ENCODE measurements at regions not wholly inside any gene's neighbourhood (a gene's known extent, or its start where the extent isn't known, plus 50 kb on each side); places are given as distances from the start of the nearest gene placed in this dataset.

GRCh38 chr2:10231551-10232085, 71.1 kb upstream of the HPCAL1 start:
- H3K4me3 ChIP-seq (ENCODE audit: low read length) = no peak overlapping the region
- no peak overlapping the region for H3K27ac ChIP-seq (ENCODE audit: low read depth, low read length)
- no peak overlapping the region for H3K9ac ChIP-seq (ENCODE audit: low read length)
- no peaks in the 10 kb centered on the region for H3K36me3 ChIP-seq (ENCODE audit: control insufficient read depth, insufficient read depth, low read length)
- no peaks in the 10 kb centered on the region for H3K4me1 ChIP-seq (ENCODE audit: control insufficient read depth, insufficient read depth, low read length)
- H3K27me3 ChIP-seq (ENCODE audit: control insufficient read depth, insufficient read depth, low read length) = no peaks in the 10 kb centered on the region

DNA sequence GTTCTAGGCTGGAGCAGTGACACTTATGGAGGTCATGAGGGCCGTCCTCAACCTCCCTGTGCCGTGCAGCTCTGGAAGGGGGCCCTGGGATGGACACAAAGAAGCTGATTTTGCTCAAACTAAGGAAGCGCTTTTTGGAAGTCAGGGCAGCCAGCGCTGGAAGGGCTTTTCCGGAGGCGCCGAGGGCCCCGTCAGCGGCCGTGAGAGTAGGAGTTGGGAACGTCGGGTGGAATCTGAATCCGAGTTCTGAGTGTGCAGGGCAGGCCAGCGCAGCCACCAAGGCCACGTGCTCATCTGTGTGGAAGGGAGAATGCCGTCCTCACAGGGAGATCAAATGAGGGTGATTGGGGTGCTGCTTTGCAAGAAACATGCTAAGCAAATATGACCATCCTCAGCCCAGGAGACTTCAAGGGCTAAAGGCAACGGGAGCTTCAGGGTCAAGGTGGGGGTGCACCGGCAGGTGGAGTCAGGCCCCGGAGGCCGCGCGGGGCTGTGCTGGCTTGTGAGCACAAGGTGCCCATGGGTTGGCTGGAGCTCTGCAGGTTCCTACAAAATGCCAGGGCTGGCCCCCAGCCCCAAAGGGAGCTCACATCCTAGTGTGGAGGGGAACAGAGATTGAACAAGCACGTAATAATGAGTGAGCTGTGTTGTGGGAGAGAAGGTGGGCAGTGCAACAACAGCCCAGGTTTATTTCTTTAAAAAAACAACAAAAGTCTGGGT, 70.4 kb upstream of the HPCAL1 start:
- no peak overlapping the region for H3K9ac ChIP-seq (ENCODE audit: low read length)
- H3K27ac ChIP-seq (ENCODE audit: low read depth, low read length) = no peak overlapping the region
- H3K4me1 ChIP-seq (ENCODE audit: control insufficient read depth, insufficient read depth, low read length) = no peaks in the 10 kb centered on the region
- H3K36me3 ChIP-seq (ENCODE audit: control insufficient read depth, insufficient read depth, low read length) = no peaks in the 10 kb centered on the region
- no peak overlapping the region for H3K4me3 ChIP-seq (ENCODE audit: low read length)
- H3K27me3 ChIP-seq (ENCODE audit: control insufficient read depth, insufficient read depth, low read length) = no peaks in the 10 kb centered on the region

- Histone ChIP-seq H3K27ac (ENCODE audit: low read depth, low read length) (no peak overlapping the region), H3K4me1 (ENCODE audit: control insufficient read depth, insufficient read depth, low read length) (no peaks in the 10 kb centered on the region), H3K36me3 (ENCODE audit: control insufficient read depth, insufficient read depth, low read length) (no peaks in the 10 kb centered on the region), H3K4me3 (ENCODE audit: low read length) (no peak overlapping the region), H3K9ac (ENCODE audit: low read length) (no peak overlapping the region), H3K27me3 (ENCODE audit: control insufficient read depth, insufficient read depth, low read length) (no peaks in the 10 kb centered on the region)
These were observed 69.3 kb upstream of the HPCAL1 start for GRCh38 chr2:10233131-10234012.

DNA sequence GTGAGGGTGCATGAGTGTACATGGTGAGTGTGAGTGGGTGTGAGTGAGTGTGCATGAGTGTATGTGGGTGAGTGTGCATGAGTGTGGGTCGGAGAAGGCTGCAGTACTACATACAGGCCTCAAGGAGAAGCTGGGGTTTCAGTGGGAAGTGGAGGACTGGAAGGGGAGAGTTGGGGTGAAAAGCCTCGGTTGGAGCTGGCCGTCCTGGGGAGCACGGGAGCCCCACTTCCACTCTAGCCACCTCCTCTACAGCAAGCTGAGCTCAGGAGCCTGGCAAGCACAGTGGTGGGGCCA, 68.7 kb upstream of the HPCAL1 start:
- no peak overlapping the region for H3K9ac ChIP-seq (ENCODE audit: low read length)
- H3K27ac ChIP-seq (ENCODE audit: low read depth, low read length) = no peak overlapping the region
- H3K4me1 ChIP-seq (ENCODE audit: control insufficient read depth, insufficient read depth, low read length) = no peaks in the 10 kb centered on the region
- H3K4me3 ChIP-seq (ENCODE audit: low read length) = no peak overlapping the region
- H3K27me3 ChIP-seq (ENCODE audit: control insufficient read depth, insufficient read depth, low read length) = no peaks in the 10 kb centered on the region
- no peaks in the 10 kb centered on the region for H3K36me3 ChIP-seq (ENCODE audit: control insufficient read depth, insufficient read depth, low read length)

- Histone ChIP-seq H3K27me3 (ENCODE audit: control insufficient read depth, insufficient read depth, low read length) (no peaks in the 10 kb centered on the region), H3K4me1 (ENCODE audit: control insufficient read depth, insufficient read depth, low read length) (no peaks in the 10 kb centered on the region), H3K9ac (ENCODE audit: low read length) (no peak overlapping the region), H3K4me3 (ENCODE audit: low read length) (no peak overlapping the region), H3K36me3 (ENCODE audit: control insufficient read depth, insufficient read depth, low read length) (no peaks in the 10 kb centered on the region), H3K27ac (ENCODE audit: low read depth, low read length) (no peak overlapping the region)
These were observed 68.2 kb upstream of the HPCAL1 start for GRCh38 chr2:10234409-10235094.

- Histone ChIP-seq H3K27me3 (ENCODE audit: control insufficient read depth, insufficient read depth, low read length) (no peaks in the 10 kb centered on the region), H3K27ac (ENCODE audit: low read depth, low read length) (no peak overlapping the region), H3K9ac (ENCODE audit: low read length) (no peak overlapping the region), H3K4me3 (ENCODE audit: low read length) (no peak overlapping the region), H3K36me3 (ENCODE audit: control insufficient read depth, insufficient read depth, low read length) (no peaks in the 10 kb centered on the region), H3K4me1 (ENCODE audit: control insufficient read depth, insufficient read depth, low read length) (no peaks in the 10 kb centered on the region)
These were observed 67.4 kb upstream of the HPCAL1 start for GRCh38 chr2:10235099-10235908.

DNA sequence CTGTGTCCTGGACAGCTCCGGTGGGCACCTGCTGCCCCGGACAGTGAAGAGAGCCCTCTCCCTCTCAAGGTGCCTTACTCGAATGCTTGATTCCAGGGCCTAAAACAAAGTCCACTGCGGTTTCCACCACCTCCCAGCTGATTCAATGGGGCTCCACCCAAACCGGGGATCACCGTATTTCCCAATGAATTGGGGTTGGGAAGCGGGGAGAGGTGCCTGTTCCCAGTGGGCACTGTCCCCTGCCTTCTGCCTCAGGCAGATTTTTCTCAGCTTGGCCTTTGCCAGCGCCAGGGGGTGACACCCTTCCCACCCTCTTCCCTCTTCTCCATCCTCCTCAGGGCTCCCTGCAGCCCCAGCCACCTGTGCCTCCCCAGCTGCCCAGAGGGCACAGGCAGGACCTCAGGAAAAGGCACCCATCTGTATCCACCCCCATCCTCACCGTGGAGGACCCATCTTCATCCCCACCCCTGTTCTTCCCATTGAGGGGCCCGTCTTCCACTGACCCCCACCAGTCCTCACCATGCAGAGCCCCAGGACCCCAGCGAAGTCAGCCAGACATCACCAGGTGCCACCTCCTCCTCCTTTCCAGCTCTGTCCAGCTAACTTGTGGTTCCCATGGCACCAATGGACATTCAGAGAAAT, 66.7 kb upstream of the HPCAL1 start:
- Histone ChIP-seq H3K36me3 (ENCODE audit: control insufficient read depth, insufficient read depth, low read length) (no peaks in the 10 kb centered on the region), H3K27me3 (ENCODE audit: control insufficient read depth, insufficient read depth, low read length) (no peaks in the 10 kb centered on the region), H3K27ac (ENCODE audit: low read depth, low read length) (no peak overlapping the region), H3K9ac (ENCODE audit: low read length) (no peak overlapping the region), H3K4me3 (ENCODE audit: low read length) (no peak overlapping the region), H3K4me1 (ENCODE audit: control insufficient read depth, insufficient read depth, low read length) (no peaks in the 10 kb centered on the region)

DNA sequence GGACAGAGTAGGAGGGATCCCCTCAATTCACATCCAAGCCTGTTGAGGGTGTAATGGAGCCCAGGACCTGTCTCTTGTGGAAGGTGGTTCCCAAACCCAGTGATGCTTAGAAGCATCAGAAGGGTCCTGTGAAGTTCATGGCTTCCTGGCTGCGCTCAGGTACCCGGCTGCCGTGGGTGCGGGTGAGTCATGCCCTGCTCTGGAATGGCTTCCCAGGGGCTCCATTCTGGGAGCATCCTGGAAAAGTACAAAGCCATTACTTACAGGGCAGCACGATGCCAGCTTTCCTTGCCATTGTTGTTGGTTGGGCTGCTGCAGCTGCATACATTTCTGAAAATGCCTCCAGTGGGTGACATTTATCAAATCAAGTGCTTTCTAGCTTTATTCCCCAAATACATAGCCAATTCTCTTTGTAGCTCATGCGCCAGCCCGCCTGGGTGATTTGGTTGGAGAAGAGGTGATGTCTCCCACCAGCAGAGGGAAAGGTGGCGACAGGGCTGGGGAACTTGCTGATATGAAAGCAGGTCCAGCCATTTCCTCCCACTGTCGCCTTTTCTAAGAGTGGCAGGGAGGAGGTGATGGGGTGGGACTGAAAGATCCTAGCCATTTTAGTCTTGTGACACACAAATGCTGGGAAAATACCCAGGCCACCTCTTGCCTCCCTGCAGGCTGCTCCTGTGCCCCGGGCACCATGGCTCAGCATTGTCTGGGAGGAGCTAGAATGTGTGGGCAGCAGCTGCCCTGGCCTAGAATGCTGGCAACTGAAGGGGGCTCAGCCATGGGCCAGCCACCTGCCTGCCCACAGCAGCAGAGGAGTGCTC, 65.9 kb upstream of the HPCAL1 start:
- Histone ChIP-seq H3K4me3 (ENCODE audit: low read length) (no peak overlapping the region), H3K4me1 (ENCODE audit: control insufficient read depth, insufficient read depth, low read length) (no peaks in the 10 kb centered on the region), H3K9ac (ENCODE audit: low read length) (no peak overlapping the region), H3K36me3 (ENCODE audit: control insufficient read depth, insufficient read depth, low read length) (no peaks in the 10 kb centered on the region), H3K27ac (ENCODE audit: low read depth, low read length) (no peak overlapping the region), H3K27me3 (ENCODE audit: control insufficient read depth, insufficient read depth, low read length) (no peaks in the 10 kb centered on the region)

GRCh38 chr2:10237392-10238321, 65.0 kb upstream of the HPCAL1 start:
- Histone ChIP-seq H3K9ac (ENCODE audit: low read length) (no peak overlapping the region), H3K4me1 (ENCODE audit: control insufficient read depth, insufficient read depth, low read length) (no peaks in the 10 kb centered on the region), H3K27ac (ENCODE audit: low read depth, low read length) (no peak overlapping the region), H3K27me3 (ENCODE audit: control insufficient read depth, insufficient read depth, low read length) (no peaks in the 10 kb centered on the region), H3K4me3 (ENCODE audit: low read length) (no peak overlapping the region), H3K36me3 (ENCODE audit: control insufficient read depth, insufficient read depth, low read length) (no peaks in the 10 kb centered on the region)

- Histone ChIP-seq H3K36me3 (ENCODE audit: control insufficient read depth, insufficient read depth, low read length) (no peaks in the 10 kb centered on the region), H3K9ac (ENCODE audit: low read length) (no peak overlapping the region), H3K4me1 (ENCODE audit: control insufficient read depth, insufficient read depth, low read length) (no peaks in the 10 kb centered on the region), H3K27ac (ENCODE audit: low read depth, low read length) (no peak overlapping the region), H3K4me3 (ENCODE audit: low read length) (no peak overlapping the region), H3K27me3 (ENCODE audit: control insufficient read depth, insufficient read depth, low read length) (no peaks in the 10 kb centered on the region)
These were observed 64.3 kb upstream of the HPCAL1 start for GRCh38 chr2:10238396-10238795.
